Renal pelvis (tissue), 1 donor: ENCODE measurements at regions not wholly inside any gene's neighbourhood (a gene's known extent, or its start where the extent isn't known, plus 50 kb on each side); places are given as distances from the start of the nearest gene placed in this dataset.
"Not testable (repeated sequence)": the region's sequence is repeated elsewhere in the genome, so short reads cannot be mapped to it uniquely, and the experiment has no call there.

Source experiments
- DNase-seq: peaks from one replicate; pipeline ENCODE4 v3.0.0-alpha.2; 2013

DNA sequence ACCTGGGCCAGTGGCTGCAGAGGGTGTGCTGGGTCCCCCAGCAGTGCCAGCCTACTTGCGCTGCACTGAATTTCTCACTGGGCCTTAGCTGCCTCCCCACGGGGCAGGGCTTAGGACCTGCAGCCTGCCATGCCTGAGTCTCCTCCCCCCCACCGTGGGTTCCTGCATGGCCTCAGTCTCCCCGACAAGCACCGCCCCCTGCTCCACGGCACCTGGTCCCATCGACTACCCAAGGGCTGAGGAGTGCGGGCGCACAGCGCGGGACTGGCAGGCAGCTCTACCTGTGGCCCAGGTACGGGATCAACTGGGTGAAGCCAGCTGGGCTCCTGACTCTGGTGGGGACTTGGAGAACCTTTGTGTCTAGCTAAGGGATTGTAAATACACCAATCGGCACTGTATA, 1143.6 kb downstream of the OTOL1 start:
- DNase-seq, result not testable (repeated sequence)

GRCh38 chr3:162641317-162641716, 1144.7 kb downstream of the OTOL1 start:
- no peak for DNase-seq

- no peak for DNase-seq
Observed at GRCh38 chr3:162641907-162642306, 1145.3 kb downstream of the OTOL1 start.

DNA sequence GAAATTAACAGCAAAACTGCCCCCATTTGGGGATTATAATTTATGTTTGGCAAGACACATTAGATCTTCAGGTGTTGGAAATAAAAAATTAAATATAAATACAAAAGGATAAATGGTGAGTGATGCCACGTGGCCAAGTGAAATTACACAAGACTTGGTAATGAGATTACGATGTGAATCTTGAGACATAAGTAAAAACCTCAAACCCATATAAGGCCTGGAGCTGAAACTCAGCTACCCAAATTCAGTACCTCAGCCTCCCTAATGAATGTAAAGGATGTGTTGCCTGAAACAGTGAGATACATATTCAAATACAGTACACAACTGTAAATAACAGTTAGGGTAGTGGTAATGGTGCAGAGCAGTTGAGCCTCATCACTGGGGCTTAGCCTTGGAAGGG, 1146.6 kb downstream of the OTOL1 start:
- no peak for DNase-seq

DNA sequence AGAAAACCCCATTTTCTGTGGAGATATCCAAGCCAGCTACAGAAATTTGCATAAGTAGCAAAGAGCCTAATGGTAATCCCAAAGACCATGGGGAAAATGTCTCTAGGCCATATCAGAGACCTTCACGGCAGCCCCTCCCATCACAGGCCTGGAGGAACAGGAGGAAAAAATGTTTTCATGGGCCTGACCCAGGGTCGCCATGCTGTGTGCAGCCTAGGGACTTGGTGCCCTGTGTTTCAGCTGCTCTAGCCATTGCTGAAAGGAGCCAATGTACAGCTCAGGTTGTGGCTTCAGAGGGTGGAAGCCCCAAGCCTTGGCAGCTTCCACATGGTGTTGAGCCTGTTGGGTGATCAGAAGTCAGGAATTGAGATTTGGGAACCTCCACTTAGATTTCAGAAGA, 1150.7 kb downstream of the OTOL1 start:
- no peak for DNase-seq

GRCh38 chr3:162658003-162658402, 1161.4 kb downstream of the OTOL1 start:
- no peak for DNase-seq

DNA sequence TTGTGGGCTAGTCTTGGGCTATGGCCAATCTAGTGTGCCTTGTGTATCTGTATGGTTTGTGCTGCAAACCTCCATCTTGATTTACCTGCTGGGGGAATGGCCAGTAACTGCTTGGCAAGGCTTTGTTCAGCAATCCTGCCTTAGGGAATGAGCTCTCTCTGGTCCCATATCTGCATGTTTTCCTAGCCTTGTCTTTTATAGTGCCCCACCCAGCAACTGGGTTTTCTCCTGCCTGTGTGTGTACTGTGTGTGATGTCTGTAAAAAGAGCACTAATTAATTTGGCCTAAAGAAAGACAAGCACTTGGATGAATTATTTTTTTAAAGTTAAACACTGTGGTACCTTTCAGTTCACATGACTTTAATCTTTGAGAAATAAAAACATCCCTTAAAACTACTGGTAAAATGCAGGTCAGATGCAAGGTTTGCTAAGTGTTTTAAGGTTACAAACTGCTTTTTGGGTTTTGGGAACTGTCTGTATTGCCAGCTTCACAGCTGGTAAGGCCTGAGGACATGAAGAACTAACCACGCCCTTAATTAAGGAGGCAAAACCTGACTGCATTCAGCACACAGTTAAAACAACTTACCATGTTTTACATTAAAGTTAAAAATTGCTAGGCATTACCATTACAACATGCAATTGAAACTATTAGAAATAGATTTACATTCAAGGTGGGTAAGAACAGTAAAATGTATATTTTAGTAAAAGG, 1169.2 kb downstream of the OTOL1 start:
- no peak for DNase-seq

DNA sequence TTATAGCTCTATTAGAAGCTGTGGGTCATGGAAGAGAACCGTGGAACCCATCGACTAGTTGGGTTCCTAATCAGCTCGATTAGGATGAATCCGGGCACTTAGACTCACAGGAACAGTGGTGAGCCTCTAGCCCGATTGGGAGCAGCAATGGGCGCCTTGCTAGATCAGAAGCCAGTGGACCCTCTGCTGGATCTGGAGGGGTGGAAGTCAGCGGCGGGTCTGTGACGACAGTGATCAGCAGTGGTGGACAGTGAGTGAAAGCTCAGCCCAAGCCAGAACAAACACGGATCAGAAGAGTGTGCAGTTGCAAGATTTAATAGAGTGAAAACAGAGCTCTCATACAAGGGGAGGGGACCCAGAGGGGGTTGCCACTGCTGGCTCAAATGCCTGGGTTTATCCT, 1170.2 kb downstream of the OTOL1 start:
- DNase-seq, result no peak

DNA sequence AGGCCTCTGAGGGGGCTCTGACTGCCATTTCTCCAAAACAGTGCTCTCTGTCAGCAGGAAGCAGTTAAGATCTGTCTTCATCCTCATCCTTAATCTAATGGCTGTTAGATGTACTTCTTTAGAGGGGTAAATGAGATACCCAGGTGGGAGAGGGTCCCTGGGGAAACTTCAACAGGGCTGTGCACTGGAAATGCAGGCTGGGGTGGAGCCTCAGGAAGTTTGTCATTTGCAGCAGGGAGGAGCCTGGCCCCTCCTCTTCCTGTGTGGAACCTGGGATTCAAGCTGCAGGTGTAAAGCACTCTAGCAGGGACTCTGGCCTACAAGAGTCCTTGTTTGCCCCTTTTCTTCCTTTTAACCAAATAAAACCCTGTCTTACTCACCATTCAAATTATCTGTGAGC, 1173.6 kb downstream of the OTOL1 start:
- no peak for DNase-seq

DNA sequence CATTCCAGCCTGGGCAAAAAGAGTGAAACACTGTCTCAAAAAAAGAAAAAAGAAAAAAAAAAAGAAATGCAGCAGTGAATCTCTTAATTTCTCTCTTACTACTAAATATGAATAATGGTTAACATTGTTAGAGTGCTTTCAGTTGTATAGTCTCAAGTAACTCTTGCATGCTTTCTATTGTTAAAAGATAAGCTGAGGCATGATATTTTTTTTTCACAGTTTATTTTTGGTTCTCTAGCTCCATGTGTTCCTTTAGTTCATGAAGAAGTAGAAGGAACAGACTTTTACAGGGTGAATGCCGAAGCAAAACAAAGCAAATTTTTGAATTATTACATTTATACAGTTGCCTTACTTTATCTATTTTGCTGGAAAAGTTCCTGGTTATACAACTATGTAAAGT, 1180.9 kb downstream of the OTOL1 start:
- no peak for DNase-seq

DNA sequence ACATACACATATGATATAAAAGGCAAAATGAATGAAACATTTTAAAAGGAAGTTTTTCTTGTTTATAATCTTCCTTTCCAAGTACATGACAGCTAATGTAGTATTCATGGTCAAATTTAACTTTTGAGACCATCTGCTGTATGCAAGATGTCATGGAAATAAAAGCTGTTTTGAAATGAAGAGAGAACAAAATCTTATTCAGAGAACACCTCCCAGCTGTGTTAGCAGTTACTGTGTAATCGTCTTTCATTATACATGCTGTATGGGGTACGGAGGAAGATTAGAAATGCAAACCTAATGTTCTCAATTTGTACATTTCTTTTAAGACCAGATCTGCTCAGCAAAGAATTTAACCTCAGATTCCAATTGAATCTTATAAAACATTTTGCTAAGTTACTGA, 1182.3 kb downstream of the OTOL1 start:
- no peak for DNase-seq

GRCh38 chr3:162684260-162684659, 1187.7 kb downstream of the OTOL1 start:
- DNase-seq, result no peak

GRCh38 chr3:162699291-162699690, 1202.7 kb downstream of the OTOL1 start:
- DNase-seq, result peak; percentile 31

GRCh38 chr3:162701211-162701610, 1204.6 kb downstream of the OTOL1 start:
- no peak for DNase-seq

- no peak for DNase-seq
Observed at GRCh38 chr3:162702768-162703385, 1206.3 kb downstream of the OTOL1 start.

DNA sequence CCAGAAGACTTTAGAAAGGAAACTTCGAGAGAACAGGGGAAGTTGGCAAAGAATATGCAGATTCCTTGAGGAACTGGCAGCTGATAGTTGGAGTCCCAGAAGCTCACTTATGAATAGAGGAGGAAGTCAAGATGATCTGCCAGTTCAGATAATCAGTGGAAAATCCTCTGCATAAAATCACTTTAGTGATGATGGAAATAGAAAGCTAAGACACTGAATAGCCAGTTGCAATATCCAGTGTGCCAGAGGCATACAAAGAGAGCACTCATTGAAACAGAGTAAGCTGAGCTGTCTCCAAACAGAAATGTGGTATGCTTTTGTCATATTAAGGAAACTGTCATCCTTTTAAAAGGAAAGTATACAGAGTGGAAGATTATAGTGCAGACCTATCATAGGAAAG, 1207.6 kb downstream of the OTOL1 start:
- DNase-seq, result no peak

DNA sequence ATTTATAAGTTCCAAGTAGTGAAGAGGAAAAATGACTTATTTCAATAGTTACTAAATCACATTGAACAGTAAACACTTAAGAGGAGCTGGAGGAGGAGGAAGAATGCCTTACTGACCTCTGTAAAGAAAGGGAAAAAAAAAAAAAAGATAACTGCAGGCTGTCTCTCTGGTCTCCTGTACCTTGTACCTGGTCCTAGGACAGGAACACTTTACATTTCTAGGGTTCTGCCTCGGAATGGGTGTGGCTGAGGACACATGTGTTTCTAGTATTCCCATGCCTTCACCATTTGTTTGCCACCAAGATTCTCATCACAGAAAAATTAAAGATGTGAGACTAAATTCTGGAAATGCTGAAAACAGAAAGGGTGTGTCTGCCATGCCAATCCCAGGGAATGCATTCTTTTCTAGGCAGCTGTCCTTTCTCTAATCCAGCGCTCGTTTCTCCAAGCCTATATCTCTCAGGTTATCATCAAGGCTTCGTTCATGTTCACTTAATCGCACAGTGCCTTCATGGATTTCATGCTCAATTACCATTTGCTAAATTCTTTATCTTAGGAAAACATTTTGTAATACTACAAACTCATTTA, 1208.3 kb downstream of the OTOL1 start:
- no peak for DNase-seq

- not testable (repeated sequence) for DNase-seq
Observed at GRCh38 chr3:162708394-162708793, 1211.8 kb downstream of the OTOL1 start.

DNA sequence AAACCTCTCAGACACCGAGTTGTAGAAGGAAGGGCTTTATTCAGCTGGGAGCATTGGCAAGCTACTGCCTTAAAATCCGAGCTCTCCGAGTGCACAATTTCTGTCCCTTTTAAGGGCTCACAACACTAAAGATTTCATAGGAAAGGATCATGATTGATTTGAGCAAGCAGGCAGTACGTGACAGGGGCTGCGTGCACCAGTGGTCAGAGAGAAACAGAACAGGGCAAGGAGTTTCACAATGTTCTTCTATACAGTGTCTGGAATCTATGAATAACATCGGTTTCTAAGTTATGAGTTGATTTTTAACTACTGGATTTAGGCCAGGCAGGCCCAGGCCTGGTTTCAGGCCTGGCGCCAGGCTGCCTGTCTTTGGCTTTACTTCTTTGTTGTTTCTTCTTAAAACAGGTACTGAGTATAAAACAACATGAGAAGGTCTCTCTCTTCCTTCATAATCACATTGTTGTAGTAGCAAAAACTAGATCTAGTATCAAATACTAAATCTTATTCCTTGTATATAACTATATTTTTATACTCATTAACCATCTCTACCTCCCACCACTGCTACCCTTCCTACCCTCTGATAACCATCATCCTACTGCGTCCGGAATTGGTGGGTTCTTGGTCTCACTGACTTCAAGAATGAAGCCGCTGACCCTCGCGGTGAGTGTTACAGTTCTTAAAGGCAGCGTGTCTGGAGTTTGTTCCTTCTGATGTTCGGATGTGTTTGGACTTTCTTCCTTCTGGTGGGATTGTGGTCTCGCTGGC, 1212.5 kb downstream of the OTOL1 start:
- not testable (repeated sequence) for DNase-seq

DNA sequence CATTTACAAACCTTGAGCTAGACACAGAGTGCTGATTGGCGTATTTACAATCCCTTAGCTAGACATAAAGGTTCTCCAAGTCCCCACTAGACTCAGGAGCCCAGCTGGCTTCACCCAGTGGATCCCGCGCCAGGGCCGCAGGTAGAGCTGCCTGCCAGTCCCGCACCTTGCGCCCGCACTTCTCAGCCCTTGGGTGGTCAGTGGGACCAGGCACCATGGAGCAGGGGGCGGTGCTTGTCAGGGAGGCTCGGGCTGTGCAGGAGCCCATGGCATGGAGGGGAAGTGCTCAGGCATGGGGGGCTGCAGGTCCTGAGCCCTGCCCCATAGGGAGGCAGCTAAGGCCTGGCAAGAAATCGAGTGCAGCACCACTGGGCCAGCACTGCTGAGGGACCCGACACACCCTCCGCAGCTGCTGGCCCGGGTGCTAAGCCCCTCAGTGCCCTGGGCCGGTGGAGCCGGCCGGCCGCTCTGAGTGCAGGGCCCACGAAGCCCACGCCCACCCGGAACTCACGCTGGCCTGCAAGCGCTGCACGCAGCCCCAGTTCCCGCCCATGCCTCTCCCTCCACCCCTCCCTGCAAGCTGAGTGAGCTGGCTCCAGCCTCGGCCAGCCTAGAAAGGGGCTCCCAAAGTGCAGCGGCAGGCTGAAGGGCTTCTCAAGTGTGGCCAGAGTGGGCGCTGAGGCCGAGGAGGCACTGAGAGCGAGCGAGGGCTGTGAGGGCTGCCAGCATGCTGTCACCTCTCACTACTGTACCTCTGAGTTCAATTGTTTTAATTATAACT, 1213.9 kb downstream of the OTOL1 start:
- no peak for DNase-seq

DNA sequence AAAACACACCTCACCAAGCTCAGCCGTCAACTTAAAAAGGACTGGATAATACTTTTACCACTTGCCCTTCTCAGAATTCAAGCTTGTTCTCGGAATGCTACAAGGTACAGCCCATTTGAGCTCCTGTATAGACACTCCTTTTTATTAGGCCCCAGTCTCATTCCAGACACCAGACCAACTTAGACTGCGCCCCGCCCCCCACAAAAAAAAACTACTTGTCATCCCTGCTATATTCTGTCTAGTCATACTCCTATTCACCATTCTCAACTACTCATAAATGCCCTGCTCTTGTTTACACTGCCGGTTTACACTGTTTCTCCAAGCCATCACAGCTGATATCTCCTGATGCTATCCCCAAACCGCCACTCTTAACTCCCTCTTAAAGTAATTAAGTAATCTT, 1220.5 kb downstream of the OTOL1 start:
- not testable (repeated sequence) for DNase-seq

GRCh38 chr3:162718697-162719096, 1222.1 kb downstream of the OTOL1 start:
- no peak for DNase-seq
